Astrocyte (in vitro differentiated cells and primary cell): ENCODE measurements at regions not wholly inside any gene's neighbourhood (a gene's known extent, or its start where the extent isn't known, plus 50 kb on each side); places are given as distances from the start of the nearest gene placed in this dataset.
A peak's percentile ranks its signal among the peaks of the same experiment; 100 is the strongest.
"Not testable (repeated sequence)": the region's sequence is repeated elsewhere in the genome, so short reads cannot be mapped to it uniquely, and the experiment has no call there.

Experiments
- DNase-seq: peaks from one replicate; pipeline ENCODE4 v3.0.0-alpha.2; 2010; ENCODE audit warnings: low read depth
- FAIRE-seq: peaks from 2 replicates; lab custom pipeline; 2011; peaks lifted over from hg19 to GRCh38; lab: Jason Lieb, UNC
- H2AFZ ChIP-seq: 2 replicates; pipeline ENCODE4 v1.6.0; 2012; ENCODE audit warnings: low read depth, low read length, inconsistent platforms
- H3K27ac ChIP-seq: 2 replicates; pipeline ENCODE4 v1.5.1; 2011; ENCODE audit warnings: low read depth, low read length, inconsistent platforms
- H3K27me3 ChIP-seq: 2 replicates; pipeline ENCODE4 v1.6.0; 2011; ENCODE audit warnings: low read length, inconsistent platforms; ENCODE audit not compliant: insufficient read depth
- H3K36me3 ChIP-seq: 2 replicates; pipeline ENCODE4 v1.5.1; 2011; ENCODE audit warnings: low read length, inconsistent platforms; ENCODE audit not compliant: insufficient read depth
- H3K4me1 ChIP-seq: 2 replicates; pipeline ENCODE4 v1.5.1; 2011; ENCODE audit warnings: low read length, inconsistent platforms; ENCODE audit not compliant: insufficient read depth
- H3K4me2 ChIP-seq: 2 replicates; pipeline ENCODE4 v1.6.0; 2012; ENCODE audit warnings: low read length, inconsistent platforms
- H3K4me3 ChIP-seq: 2 replicates; pipeline ENCODE4 v1.5.1; 2011; ENCODE audit warnings: low read depth, mild to moderate bottlenecking, low read length, inconsistent platforms; ENCODE audit not compliant: insufficient read depth
- H3K79me2 ChIP-seq: 2 replicates; pipeline ENCODE4 v1.6.0; 2012; ENCODE audit warnings: mild to moderate bottlenecking, low read length, inconsistent platforms; ENCODE audit not compliant: insufficient read depth
- H3K9ac ChIP-seq: 2 replicates; pipeline ENCODE4 v1.6.0; 2012; ENCODE audit warnings: mild to moderate bottlenecking, low read length, inconsistent platforms
- H3K9me3 ChIP-seq: 2 replicates; pipeline ENCODE4 v1.5.1; 2012; ENCODE audit warnings: low read depth, mild to moderate bottlenecking, low read length, inconsistent platforms; ENCODE audit not compliant: insufficient read depth
- H4K20me1 ChIP-seq: 2 replicates; pipeline ENCODE4 v1.6.0; 2012; ENCODE audit warnings: low read length, inconsistent platforms; ENCODE audit not compliant: insufficient read depth
- H3K27ac Mint-ChIP-seq: one replicate; pipeline ENCODE4 v1.8.0; 2021; ENCODE audit warnings: mild to moderate bottlenecking, mixed read lengths; ENCODE audit not compliant: unreplicated experiment
- H3K27me3 Mint-ChIP-seq: one replicate; pipeline ENCODE4 v1.8.0; 2021; ENCODE audit warnings: low read depth, mixed read lengths; ENCODE audit not compliant: unreplicated experiment
- H3K36me3 Mint-ChIP-seq: one replicate; pipeline ENCODE4 v1.8.0; 2021; ENCODE audit warnings: low read depth, mixed read lengths; ENCODE audit not compliant: unreplicated experiment
- H3K4me1 Mint-ChIP-seq: one replicate; pipeline ENCODE4 v1.8.0; 2021; ENCODE audit warnings: low read depth, mixed read lengths; ENCODE audit not compliant: unreplicated experiment
- H3K4me3 Mint-ChIP-seq: one replicate; pipeline ENCODE4 v1.8.0; 2021; ENCODE audit warnings: mild to moderate bottlenecking, moderate library complexity, mixed read lengths; ENCODE audit not compliant: unreplicated experiment
- H3K9me3 Mint-ChIP-seq: one replicate; pipeline ENCODE4 v1.8.0; 2021; ENCODE audit warnings: mild to moderate bottlenecking, mixed read lengths; ENCODE audit not compliant: unreplicated experiment
- EZH2 ChIP-seq: IDR thresholded peaks from 2 replicates; pipeline ENCODE4 v1.6.1; 2012; ENCODE audit warnings: mild to moderate bottlenecking, low read length, inconsistent platforms; ENCODE audit not compliant: insufficient read depth
- TF ChIP-seq, protein P1 (sequence below): IDR thresholded peaks from 2 replicates; pipeline ENCODE4 v1.5.1; 2011; ENCODE audit warnings: low read depth, mild to moderate bottlenecking, inconsistent platforms, low read length, moderate library complexity; ENCODE audit not compliant: insufficient read depth

DNA sequence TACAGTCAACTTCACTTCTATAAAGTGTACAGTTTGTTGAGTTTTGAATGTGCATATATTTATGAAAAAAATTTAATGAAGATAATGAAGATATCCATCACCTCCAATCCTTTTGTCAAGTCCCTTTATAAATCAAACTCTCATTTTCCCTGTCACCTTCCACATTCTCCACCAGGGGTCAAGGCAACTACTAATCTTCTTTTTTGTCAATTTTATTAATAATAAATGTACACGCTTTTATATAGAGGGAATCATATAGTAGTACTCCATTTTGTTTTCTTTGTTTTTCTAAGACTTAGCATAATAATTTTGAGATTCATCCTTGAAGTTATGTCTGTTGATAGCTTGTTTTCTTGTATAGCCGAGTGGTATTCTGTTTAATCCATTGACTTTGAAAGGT, 1594.2 kb upstream of the PRMT6 start:
- Histone ChIP-seq H3K9ac (no peak overlapping the region), H4K20me1 (no peaks in the 10 kb centered on the region), H3K4me2 (no peak overlapping the region), H2AFZ (no peak overlapping the region), H3K36me3 (no peaks in the 10 kb centered on the region), H3K79me2 (no peaks in the 10 kb centered on the region), H3K4me3 (no peak overlapping the region), H3K9me3 (no peaks in the 10 kb centered on the region), H3K27ac (no peak overlapping the region), H3K4me1 (no peaks in the 10 kb centered on the region), H3K27me3 (no peaks in the 10 kb centered on the region)
- H3K36me3 Mint-ChIP-seq: no peaks in the 10 kb centered on the region
- H3K9me3 Mint-ChIP-seq: no peaks in the 10 kb centered on the region
- no peak overlapping the region for H3K4me3 Mint-ChIP-seq
- H3K4me1 Mint-ChIP-seq: no peaks in the 10 kb centered on the region
- DNase-seq (no peak), FAIRE-seq (no peak)
- no peak overlapping the region for H3K27ac Mint-ChIP-seq
- no peaks in the 10 kb centered on the region for H3K27me3 Mint-ChIP-seq
- TF ChIP-seq EZH2: no peak
- TF ChIP-seq, protein P1, sequence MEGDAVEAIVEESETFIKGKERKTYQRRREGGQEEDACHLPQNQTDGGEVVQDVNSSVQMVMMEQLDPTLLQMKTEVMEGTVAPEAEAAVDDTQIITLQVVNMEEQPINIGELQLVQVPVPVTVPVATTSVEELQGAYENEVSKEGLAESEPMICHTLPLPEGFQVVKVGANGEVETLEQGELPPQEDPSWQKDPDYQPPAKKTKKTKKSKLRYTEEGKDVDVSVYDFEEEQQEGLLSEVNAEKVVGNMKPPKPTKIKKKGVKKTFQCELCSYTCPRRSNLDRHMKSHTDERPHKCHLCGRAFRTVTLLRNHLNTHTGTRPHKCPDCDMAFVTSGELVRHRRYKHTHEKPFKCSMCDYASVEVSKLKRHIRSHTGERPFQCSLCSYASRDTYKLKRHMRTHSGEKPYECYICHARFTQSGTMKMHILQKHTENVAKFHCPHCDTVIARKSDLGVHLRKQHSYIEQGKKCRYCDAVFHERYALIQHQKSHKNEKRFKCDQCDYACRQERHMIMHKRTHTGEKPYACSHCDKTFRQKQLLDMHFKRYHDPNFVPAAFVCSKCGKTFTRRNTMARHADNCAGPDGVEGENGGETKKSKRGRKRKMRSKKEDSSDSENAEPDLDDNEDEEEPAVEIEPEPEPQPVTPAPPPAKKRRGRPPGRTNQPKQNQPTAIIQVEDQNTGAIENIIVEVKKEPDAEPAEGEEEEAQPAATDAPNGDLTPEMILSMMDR: peak; percentile 11

DNA sequence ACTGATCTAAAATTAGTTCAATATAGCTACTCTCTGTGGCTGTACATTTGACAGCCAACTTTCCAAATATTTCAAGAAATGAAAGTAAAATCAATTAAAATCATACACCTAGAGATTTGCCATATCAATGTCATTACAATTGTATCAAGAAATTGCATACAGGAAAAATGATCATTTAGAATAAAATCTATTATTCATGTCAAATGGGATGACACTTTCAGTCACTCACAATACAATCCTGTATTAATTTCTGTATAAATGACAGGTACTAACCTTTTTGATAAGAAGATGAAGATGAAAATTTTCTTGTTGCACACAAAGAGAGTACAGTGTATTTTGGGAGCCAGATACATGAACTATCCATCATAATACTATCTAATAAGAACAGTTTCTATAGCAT, 1588.9 kb upstream of the PRMT6 start:
- Mint-ChIP-seq H3K4me3 (no peak overlapping the region), H3K9me3 (no peaks in the 10 kb centered on the region), H3K27me3 (no peaks in the 10 kb centered on the region), H3K27ac (no peak overlapping the region), H3K4me1 (no peaks in the 10 kb centered on the region), H3K36me3 (no peaks in the 10 kb centered on the region)
- H4K20me1 ChIP-seq: no peaks in the 10 kb centered on the region
- H3K9ac ChIP-seq: no peak overlapping the region
- no peaks in the 10 kb centered on the region for H3K79me2 ChIP-seq
- FAIRE-seq (no peak), DNase-seq (no peak)
- H3K27me3 ChIP-seq: no peaks in the 10 kb centered on the region
- H2AFZ ChIP-seq: no peak overlapping the region
- no peak overlapping the region for H3K4me2 ChIP-seq
- no peaks in the 10 kb centered on the region for H3K36me3 ChIP-seq
- H3K27ac ChIP-seq: no peak overlapping the region
- H3K4me3 ChIP-seq: no peak overlapping the region
- TF ChIP-seq, protein P1: no peak
- no peak for TF ChIP-seq EZH2
- H3K4me1 ChIP-seq: no peaks in the 10 kb centered on the region
- H3K9me3 ChIP-seq: no peaks in the 10 kb centered on the region

DNA sequence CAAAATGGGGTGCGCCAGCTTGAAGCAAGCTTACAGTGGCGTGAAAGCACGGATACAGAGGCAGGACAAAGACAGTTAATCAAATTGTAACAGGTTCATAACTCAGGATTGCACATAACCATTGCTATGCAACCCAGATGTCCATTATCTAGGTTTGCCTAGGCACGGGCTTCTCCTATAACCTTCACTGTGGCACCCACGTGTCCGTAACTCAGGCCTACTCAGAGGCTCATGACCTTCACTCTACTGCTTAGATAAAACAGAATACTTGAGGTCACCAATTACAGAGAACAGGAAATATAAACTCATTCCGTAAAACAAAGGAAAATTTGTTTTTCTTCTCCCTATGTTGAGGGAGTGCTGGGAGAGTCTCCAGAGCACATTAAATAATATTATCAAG, 1585.9 kb upstream of the PRMT6 start:
- not testable (repeated sequence) for H3K27me3 ChIP-seq, H2AFZ ChIP-seq, H4K20me1 ChIP-seq, H3K9me3 Mint-ChIP-seq, H3K4me3 ChIP-seq, H3K79me2 ChIP-seq, DNase-seq, H3K9me3 ChIP-seq, H3K4me1 ChIP-seq, H3K27me3 Mint-ChIP-seq, H3K27ac Mint-ChIP-seq, H3K9ac ChIP-seq, H3K36me3 Mint-ChIP-seq, H3K27ac ChIP-seq, H3K4me2 ChIP-seq, H3K4me3 Mint-ChIP-seq, H3K36me3 ChIP-seq, FAIRE-seq, H3K4me1 Mint-ChIP-seq
